ENCODE measurements at regions not wholly inside any gene's neighbourhood (a gene's known extent, or its start where the extent isn't known, plus 50 kb on each side); places are given as distances from the start of the nearest gene placed in this dataset.

DNA sequence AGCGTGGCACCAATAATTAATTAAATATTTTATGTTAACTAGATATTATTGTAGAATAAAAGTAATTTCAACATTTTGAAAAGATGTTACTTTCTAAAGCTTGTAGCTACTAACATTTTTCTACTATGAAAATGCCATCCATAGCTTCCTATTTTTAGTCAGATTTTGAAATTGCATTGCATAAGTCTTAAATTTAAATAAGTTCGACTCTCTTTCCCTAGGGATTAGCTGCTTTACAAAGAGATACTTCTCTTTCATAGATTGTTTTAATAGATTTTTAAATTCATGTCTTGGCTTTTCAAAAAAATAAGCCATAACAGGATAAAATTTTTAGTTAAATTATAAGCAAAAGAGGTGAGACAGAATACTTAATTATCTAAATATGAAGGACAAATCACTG is 1279.6 kb downstream of the KCNT2 start:
- no peak for DNase-seq

DNA sequence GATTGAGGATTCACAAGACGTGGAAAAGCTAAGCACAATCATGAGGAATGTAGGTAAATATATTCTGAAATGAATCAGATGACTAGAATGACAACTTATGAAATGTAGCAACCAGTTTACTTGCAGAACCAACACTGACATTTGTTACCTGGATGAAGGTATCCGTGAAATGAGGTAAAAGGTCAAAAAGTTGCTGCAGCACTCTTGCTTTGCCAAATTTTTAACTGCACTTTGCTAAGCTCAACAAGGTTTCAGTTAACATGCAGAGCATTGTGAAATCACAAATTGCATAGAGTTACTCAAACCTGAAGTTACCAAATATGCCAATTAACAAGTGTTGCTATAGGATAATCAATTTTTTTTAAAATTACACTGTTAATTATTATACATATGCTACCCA is 1280.1 kb downstream of the KCNT2 start:
- no peak for DNase-seq

DNA sequence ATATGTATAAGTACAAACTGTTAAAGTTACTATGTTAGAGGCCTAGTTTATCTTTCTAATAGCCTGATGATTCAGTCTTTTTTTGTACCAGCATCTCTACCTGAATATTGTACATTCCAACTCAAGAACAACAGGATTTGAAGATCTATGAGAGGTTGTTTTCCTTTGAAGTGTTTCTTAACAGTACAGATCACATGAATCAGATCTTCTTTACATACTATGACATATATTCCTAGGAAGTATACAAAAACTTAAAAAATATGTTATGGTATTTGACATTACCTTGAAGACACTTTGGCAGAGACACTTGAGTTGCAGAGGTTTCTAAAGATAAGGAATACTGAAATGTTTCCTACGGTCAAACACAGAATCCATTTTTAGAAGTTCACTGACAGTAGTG is 1280.9 kb downstream of the KCNT2 start:
- DNase-seq: no peak

DNA sequence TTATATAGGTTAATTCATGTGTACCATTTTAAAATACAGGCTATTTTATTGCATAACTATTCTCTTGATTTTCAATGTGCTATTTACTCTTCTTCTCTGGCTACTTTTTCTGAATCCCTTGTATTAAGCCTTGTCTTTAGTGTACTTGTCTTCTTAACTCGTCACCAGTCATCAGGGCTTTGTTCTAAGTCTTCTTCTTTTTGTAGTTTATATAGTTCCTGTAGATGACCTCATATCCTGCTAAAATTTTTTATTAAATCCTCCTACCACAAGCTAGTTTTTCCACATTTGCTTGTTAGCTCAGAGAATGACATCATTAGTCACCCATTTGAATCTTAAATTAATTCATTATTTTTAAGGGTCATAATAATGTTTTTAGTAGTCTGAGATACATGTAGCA is 1281.9 kb downstream of the KCNT2 start:
- no peak for DNase-seq

DNA sequence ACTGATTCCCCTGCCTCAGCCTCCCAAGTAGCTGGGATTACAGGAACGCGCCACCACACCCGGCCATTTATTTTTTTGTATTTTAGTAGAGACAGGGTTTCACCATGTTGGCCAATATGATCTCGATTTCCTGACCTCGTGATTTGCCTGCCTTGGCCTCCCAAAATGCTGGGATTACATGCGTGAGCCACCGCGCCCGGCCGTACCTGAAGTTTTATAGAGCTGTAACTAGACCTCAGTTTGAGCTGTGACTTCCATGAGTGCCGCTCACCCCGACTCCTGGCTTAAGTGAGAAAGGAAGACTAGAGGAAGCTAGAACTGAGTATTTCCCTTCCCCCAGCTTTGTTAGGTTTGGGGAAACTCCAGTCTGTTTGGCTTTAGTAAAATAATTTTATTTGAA is 1283.1 kb downstream of the KCNT2 start:
- no peak for DNase-seq

DNA sequence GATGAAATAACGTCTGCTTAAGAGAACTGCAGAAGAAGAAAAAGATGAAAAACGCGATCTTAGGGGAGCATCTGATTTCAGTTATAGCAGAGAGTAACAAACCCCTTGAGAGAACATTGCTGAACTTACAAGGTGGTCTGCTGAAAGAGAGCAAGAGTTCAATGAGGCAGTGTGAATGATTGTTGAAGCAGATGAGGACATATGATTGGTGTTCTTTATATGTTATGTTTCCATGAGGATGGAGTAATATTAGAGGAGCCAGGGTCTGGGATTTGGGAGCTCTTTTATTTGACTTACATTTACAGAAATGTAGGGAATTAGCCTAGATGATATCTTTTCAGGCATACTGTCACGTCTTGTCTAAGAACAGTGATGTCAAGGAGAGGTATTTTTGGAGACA is 1302.0 kb downstream of the KCNT2 start:
- no peak for DNase-seq

DNA sequence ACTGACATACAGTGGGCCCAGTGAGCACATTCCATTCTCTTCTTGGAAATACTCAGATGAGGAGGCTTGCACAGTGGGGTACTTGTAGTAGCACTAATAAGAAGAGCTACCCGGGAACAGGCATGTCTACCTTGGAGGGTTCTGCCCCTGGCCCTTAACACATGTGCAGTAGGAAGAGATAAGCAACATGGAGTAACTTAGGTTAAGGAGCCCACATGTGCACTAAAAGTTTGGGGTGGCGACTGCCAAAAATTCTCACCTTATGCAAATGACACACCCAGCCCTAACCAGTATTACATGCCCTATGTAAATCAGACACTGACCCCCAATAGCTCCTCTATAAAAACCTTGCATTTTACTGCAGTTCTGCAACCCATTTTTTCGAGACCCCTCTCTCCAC is 1313.3 kb downstream of the KCNT2 start:
- no peak for DNase-seq

DNA sequence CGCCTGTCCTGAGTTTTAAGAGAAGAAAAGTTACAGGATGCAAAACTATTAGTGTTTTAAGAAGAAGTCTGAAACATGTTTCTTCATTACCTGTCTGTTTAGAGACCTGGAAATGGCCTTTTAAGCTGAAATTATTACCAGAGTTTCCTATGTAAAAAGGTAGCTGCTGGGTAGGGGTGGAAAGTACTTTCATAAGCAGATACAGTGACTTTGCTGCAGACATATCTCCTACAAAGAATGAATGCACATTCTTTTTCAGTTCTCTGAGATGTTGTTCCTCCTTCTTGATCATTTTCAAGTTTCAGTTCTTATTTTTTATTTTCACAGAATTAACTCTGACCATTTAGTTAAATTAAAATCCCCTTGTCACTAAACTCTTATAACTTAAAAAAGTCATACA is 1329.6 kb downstream of the KCNT2 start:
- DNase-seq: no peak

DNA sequence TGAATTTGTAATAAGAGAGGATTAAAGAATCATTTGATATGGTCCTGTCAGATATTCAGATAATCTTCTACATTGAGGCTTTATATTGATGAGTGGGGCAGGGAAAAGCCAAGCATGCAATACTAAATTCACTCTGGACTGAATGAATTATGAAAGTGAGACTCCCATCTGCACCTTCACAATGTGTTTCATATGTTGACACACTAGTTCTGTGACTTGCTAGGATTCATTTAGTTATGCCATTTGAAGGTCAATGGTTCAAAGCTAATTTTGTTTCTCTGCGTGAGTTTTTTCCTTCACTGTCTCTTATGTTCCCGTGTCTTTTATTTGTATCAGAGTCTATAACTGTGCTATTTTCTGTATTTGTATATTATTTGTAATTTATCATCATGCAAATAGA is 1332.5 kb downstream of the KCNT2 start:
- DNase-seq: no peak

DNA sequence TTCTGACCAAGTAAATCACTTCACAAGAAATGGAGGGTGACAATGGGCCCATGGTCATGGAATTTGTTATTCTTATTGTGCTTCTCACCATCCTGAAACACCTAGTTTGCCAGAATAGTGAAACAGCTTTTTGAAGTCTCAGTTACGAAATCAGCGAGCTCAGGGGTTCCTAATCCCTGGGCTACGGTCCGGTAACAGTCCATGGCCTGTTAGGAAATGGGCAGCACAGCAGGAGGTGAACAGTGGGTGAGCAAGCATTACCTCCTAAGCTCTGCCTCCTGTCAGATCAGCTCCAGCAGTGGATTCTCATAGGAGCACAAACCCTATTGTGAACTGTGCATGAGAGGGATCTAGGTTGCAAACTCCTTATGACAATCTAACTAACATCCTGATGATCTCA is 1356.3 kb downstream of the KCNT2 start:
- DNase-seq: no peak

DNA sequence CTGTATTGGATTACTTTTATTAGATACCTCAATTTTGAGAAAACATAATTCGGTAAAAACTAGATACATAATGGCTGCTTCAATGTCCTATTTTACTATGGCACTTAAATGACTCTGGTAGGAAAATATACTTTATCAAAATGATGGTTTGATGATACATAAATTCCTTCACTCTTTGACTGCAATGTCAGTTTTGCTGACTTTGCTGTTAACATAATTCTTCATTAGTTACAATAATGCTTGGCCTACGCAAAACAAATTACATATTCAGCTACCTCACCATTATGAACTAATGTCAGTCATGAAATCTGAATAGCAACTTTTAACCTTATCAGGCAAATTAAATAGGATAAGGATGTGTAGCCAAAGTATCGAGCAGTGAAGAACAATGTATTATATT is 1364.7 kb downstream of the KCNT2 start:
- DNase-seq: no peak

DNA sequence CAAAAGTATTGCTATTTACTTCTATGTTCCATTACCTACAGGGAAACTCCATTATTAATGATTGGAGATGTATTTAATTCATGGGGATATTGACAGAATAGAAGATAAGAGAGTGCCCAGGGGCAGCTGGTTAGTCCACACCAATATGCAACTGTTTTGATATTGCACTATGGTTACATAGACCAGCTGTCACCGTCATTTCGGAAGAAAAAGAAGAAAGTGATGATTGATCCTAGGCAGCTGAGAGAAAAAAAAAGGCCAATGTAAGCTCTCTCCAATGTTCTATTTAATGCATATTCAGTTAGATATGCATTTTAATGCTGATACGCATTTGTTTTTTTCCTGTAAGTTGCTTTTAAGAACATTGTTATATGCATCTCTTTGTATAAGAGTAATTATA is 1367.2 kb downstream of the KCNT2 start:
- no peak for DNase-seq

DNA sequence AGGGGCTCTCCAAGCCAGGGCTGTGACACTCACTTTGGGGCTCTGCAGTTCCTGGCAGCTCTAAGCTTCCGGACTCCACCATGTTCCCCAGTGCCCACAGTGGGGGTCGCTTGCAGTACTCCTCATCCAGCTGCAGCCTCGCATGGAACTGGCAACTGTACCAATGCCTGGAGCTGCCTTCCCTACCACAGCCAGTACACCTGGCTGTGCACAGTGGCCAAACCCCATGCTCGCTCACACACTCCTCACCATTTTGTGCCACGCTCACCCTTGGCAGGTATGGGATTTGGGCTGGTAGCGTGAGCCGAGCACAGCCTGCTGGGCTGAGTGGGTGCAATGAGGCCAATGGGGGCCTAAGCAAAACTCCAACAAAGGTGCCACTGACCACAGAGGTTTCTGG is 1369.9 kb downstream of the KCNT2 start:
- DNase-seq: no peak

DNA sequence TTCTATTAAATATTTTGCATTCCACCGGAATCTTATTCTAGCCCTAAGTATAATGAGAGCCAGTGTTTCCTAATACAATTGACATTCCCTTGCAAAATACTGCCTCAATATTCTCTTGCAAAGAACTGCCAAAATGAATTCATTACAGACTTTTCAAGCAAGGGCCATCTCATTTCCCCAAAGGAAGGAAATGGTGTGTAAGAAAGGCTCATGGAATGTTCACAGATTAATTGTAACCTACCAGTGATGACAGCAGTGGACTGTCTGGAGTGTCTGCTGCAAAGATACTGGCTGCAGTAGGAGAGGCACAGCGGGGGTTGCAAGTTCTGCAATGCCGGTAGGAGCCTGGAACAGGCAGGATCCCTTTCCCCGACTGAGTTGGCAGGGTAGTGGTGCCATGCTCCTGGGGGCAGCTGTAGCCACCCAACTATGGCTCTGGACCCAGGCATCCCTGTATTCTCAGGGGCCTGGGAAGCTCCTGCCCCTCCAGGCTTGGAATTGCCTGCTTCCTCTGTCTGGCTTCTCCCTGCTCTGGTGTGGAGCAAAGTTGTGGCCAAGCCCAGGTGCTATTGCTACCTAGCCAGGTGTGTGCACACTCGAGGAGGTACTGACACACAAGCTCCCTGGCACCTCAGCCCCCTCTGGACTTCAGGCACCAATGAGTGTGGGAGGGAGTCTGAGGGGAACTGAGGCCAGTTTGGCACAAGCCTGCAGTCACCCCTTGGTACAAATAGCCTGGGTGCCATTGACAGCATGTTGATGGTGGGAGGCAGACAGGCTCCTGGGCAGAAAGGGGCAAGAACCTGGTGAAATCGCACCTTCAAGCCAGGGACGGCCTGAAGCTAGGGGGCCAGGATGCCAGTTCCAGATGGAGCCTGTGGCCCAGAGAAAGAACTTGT is 1371.0 kb downstream of the KCNT2 start:
- DNase-seq: no peak

DNA sequence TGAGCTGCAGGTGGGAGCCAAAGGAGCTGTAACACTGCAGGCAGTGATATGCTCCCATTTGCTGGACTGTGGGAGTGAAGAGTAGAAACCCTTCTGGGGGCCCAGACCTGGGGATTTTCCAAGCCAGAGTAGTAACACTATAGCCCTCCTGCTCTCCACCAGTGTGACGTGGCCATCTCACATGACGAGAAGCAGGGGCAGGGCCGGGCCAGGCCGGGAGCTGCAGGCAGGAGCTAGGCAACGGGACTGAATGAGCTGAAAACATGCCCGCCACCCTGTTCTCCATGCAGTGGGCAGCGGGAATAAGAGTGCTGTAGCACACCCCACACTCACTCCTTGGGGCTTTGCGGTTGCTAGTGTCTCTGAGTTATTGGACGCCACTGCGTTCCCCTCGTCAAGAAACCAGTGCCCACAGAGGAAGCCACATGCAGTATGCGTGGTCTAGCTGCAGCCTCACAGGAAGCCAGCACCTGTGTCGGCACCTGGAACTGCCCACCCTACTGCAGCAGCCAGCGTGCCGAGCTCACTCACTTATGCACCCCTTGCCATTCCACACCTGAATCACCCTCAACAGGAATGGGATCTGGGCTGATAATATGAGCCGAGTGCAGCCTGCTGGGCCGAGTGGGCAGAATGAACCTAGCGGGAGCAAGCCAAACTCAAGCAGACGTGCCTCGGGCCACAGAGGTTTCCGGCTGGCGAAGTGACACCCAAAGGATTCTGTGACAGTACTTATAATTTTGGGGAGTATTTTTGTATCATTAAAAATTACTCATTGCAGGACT is 1389.6 kb downstream of the KCNT2 start:
- DNase-seq: no peak

DNA sequence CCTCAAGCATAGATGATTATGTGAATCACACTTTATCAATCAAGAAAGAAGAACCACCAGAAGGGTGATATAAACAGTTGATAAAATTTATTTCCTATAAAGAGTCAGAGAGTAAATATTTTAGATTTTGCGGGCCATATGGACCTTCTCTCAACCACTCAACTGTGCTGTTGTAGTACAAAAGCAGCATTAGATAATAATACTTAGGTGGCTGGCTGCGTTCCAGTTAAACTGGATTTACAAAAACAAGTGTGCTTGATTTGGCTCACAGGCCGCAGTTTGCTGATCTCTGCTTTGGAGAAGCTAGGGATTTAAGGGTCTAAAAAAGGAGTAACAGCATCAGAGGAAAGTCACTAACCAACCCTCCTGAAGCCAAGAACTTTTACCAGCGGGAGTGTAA is 1406.0 kb downstream of the KCNT2 start:
- no peak for DNase-seq

DNA sequence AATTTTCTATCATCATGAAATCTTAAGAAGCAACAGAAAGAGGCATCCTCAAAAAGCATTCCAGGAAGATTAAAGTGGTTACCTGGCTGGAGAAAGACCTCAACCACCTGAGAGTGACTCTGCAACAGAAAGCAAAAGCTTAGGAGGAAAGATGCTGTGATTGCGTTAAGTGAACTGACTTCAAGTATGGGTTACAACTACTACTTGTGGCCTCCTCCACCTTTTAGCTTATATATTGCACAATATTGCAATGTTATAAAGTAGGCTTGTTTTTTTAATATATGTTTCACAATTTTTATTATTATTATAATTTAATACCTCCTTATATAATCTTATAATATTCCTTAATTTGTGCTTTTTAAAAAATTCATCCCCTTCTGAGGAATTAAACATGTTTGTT is 1407.5 kb downstream of the KCNT2 start:
- no peak for DNase-seq

DNA sequence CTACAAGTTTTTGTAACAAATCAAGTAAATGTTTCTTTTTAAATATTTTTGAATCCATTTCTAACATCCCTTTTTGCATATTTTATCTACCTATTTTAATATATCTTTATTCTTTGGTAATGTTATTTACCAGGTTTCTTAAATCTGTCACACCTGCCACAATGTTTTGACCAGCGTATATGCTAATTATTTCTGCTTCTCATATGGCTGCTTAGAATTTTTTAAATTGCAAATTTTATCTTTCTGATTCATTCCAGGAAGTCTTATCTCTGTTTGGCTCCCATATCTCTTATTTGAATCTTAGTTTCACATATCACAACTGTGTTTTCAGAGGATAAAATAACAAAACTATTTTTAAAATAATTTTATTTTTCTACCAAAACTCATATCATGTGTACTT is 1411.1 kb downstream of the KCNT2 start:
- DNase-seq: no peak

DNA sequence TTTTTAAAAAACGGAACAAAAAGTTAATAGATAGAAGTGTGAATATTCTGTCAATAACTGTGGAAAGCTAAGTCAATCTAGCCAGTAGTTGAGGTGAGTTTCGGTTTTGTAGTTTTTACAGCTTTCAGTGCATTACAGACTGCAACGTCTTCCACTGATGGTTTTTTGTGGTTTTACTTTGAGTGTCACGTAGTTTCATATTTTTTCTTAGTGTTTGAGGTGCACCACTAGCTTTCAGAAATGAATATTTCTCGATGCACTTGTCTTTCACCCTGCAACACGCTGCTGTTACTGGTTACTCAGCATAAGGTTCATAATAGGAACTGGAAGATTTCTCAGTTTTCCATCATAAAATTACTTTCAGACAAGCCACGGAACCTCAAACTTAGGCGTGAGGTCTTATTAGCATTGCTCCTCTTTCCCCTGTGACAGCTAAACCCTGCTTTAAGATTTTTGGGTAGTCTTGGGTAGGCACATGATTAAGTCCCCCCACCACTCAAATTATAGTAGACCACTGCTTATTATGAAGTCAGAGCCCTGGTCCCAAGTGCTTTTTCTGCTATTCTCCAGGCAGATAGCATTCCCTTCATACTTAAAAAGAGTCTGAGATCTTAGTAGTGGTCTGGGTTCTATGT is 1412.7 kb downstream of the KCNT2 start:
- no peak for DNase-seq

DNA sequence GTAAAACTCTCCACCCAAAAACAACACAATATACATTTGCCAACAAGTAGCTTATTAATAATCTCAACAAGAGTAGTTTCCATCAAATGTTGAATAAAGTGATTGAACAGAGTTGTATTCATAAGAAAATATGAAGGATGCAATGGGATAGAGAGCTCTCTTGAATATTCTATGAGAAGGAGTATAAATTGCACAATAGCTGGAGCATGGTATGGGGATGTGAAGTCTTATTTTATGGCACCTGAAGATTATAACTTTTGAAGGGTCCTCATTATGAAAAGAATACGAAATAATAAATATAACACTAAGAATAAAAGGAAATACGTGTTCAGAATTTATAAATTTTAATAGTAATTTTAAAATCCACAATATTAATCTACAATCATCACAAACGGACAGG is 1415.1 kb downstream of the KCNT2 start:
- no peak for DNase-seq

DNA sequence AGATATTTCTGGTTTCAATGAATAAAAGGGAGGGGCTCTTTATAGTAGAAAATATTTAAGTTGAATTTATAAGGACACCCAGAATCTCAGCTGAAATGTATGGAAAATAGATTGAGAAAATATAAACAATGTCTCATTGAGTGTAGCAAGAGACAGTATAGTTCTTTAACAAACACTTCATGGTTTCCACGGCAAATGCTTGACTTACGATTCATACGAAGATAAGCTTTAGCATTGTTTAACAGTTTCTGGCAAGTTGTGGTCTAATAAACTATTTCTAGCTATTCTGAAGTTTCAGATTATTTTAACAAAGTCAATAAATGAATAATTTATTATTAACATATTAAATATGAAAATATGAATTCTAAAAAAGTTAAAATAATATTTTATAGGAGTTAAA is 1419.4 kb downstream of the KCNT2 start:
- no peak for DNase-seq

DNA sequence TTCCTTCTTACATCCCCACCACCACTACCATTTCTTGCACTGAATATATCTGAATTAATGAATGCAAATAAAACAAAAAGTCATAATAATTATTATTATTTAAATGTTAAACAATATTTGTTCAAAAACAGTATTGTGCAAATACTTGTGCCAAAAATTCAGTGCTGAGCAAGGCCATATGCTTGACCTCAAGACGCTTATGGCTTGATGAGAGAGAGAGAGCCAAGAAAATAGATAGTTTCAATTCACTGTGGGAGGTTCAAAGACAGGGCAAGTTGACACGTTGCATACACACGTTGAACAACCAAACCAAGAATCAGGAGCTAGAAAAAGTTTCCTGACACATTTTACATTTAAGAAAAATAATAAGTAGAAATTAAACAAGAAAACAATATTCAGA is 1421.7 kb downstream of the KCNT2 start:
- no peak for DNase-seq

DNA sequence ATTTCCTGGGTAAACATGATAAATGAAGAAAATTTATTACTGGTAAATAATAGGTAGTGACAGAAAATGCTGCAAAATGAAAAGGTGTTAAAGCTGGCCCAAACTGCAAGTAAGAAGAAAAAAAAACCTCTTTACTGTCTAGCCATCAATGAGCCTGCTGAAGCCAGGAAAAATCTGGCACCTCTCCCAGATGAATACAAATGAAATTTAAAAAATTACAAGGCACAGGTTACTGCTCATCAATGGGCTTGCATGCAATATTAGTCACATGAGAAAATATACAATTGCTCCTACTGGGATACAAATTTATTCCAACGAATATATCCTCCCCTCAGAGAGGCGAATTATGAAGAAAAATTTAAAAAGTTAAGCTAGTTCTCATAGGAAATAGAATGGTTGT is 1422.5 kb downstream of the KCNT2 start:
- DNase-seq: no peak

DNA sequence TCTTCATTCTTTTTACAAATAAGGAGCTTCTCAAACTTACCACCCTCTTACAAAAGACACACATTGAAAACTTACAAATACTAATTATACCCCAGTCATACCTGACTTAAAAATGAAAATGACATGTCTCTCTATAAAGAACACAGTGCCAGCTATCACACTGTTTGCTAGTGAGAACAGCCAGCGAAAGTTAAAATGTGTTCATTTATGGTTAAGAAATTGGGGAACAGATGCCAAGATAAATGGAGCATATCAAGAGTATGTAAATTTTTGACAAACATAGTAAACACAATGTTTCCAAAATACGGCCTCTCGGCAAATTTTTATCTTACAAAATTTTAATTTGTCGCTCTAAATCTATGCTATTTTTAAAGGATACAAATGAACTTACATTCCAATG is 1422.9 kb downstream of the KCNT2 start:
- no peak for DNase-seq
